Sigmoid colon (tissue), 4 donors: ENCODE measurements at regions not wholly inside any gene's neighbourhood (a gene's known extent, or its start where the extent isn't known, plus 50 kb on each side); places are given as distances from the start of the nearest gene placed in this dataset.

Experiments
- CTCF ChIP-seq, 4 experiments: fragments of 450-650 bp in 3 of 4; fragments of 200-600 bp in 1 of 4; IDR thresholded peaks; one replicate each; pipeline ENCODE4 v1.5.1; 2016 to 2019; ENCODE audit warnings: antibody characterized with exemption in 4 of 4, mild to moderate bottlenecking in 3 of 4, moderate library complexity in 2 of 4
- EP300 ChIP-seq, 4 donors: sonication (generic); formaldehyde crosslinking; IDR thresholded peaks; one replicate each; pipeline ENCODE4 v1.6.1; 2017; ENCODE audit warnings: antibody characterized with exemption in 4 of 4
- POLR2A ChIP-seq, 2 donors: fragments of 450-650 bp; IDR thresholded peaks; one replicate each; pipeline ENCODE4 v1.6.1; 2016; ENCODE audit warnings: antibody characterized with exemption in 2 of 2, mild to moderate bottlenecking in 2 of 2, moderate library complexity in 2 of 2
- POLR2AphosphoS5 ChIP-seq, 4 donors: sonication (generic); formaldehyde crosslinking; IDR thresholded peaks; one replicate each; pipeline ENCODE4 v1.6.1; 2017; ENCODE audit warnings: antibody characterized with exemption in 4 of 4

GRCh38 chrX:17214962-17215361, 160.0 kb upstream of the NHS start:
- TF ChIP-seq POLR2A (IDR thresholded peaks at IDR 0.05) (no peak), CTCF (IDR thresholded peaks at IDR 0.05) (no peak), POLR2AphosphoS5 (IDR thresholded peaks at IDR 0.05) (no peak), EP300 (IDR thresholded peaks at IDR 0.05) (no peak)
